Kidney epithelial cell (primary cell): ENCODE measurements at regions not wholly inside any gene's neighbourhood (a gene's known extent, or its start where the extent isn't known, plus 50 kb on each side); places are given as distances from the start of the nearest gene placed in this dataset.

ENCODE experiments used
- DNase-seq: peaks from one replicate; pipeline ENCODE4 v3.0.0-alpha.2; 2010; ENCODE audit warnings: low read depth
- H3K27me3 ChIP-seq: 2 replicates; pipeline ENCODE4 v1.6.0; 2011; ENCODE audit warnings: low read length; ENCODE audit not compliant: control insufficient read depth, insufficient read depth
- H3K36me3 ChIP-seq: 2 replicates; pipeline ENCODE4 v1.5.1; 2011; ENCODE audit warnings: low read length; ENCODE audit not compliant: control insufficient read depth, insufficient read depth
- H3K4me3 ChIP-seq: 2 replicates; pipeline ENCODE4 v1.5.1; 2011; ENCODE audit warnings: low read depth, mild to moderate bottlenecking, control low read depth, low read length
- CTCF ChIP-seq: IDR thresholded peaks from 2 replicates; pipeline ENCODE4 v1.5.1; 2011; ENCODE audit warnings: mild to moderate bottlenecking, moderate library complexity, low read length, control low read depth, inconsistent platforms; ENCODE audit not compliant: insufficient read depth, poor library complexity, severe bottlenecking

GRCh38 chr4:149161247-149161646 lies 654.4 kb downstream of the IQCM start:
- H3K36me3 ChIP-seq: no peaks in the 10 kb centered on the region
- TF ChIP-seq CTCF: no peak
- no peak for DNase-seq
- H3K4me3 ChIP-seq: no peak overlapping the region
- no peaks in the 10 kb centered on the region for H3K27me3 ChIP-seq

- DNase-seq: no peak
- no peak for TF ChIP-seq CTCF
- no peaks in the 10 kb centered on the region for H3K36me3 ChIP-seq
- H3K4me3 ChIP-seq: no peak overlapping the region
- H3K27me3 ChIP-seq: no peaks in the 10 kb centered on the region
Measured at GRCh38 chr4:149160370-149160769, 655.3 kb downstream of the IQCM start.

GRCh38 chr4:149158817-149159216 lies 656.8 kb downstream of the IQCM start:
- no peaks in the 10 kb centered on the region for H3K36me3 ChIP-seq
- no peak for DNase-seq
- no peak for TF ChIP-seq CTCF

GRCh38 chr4:149145803-149146202 lies 669.8 kb downstream of the IQCM start:
- no peak overlapping the region for H3K4me3 ChIP-seq
- no peaks in the 10 kb centered on the region for H3K27me3 ChIP-seq
- DNase-seq: peak; percentile 16
- no peaks in the 10 kb centered on the region for H3K36me3 ChIP-seq
- no peak for TF ChIP-seq CTCF

More at GRCh38 chr4:149158817-149159216, 656.8 kb downstream of the IQCM start:
- no peak overlapping the region for H3K4me3 ChIP-seq
- H3K27me3 ChIP-seq: no peaks in the 10 kb centered on the region

- no peaks in the 10 kb centered on the region for H3K36me3 ChIP-seq
- no peak for TF ChIP-seq CTCF
- H3K27me3 ChIP-seq: no peaks in the 10 kb centered on the region
- no peak for DNase-seq
- no peak overlapping the region for H3K4me3 ChIP-seq
Measured at GRCh38 chr4:149144060-149144459, 671.6 kb downstream of the IQCM start.

- TF ChIP-seq CTCF: no peak
- Histone ChIP-seq H3K27me3 (no peaks in the 10 kb centered on the region), H3K36me3 (no peaks in the 10 kb centered on the region), H3K4me3 (no peak overlapping the region)
- no peak for DNase-seq
Measured at GRCh38 chr4:149141391-149141790, 674.3 kb downstream of the IQCM start.
